ENCODE measurements at regions not wholly inside any gene's neighbourhood (a gene's known extent, or its start where the extent isn't known, plus 50 kb on each side); places are given as distances from the start of the nearest gene placed in this dataset.

DNA sequence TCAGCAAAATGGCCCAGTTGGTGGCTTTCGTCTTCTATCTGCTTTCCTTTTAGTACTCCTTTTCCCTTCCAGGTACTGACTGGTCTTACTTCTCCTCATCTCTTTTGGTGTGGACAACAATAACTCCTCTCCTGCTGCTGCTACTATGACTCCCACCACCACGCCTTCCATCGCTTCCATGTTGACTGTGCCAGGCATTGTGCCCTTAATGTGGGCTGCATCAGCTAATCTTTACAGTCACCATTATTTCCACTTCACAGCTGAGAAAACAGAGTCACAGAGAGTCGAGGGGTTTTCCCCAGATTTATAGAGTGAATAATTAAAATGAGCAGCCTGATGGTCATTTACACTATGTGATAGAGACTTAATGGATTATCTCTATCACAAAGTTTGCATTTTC is 184.9 kb upstream of the IL12B start:
- 88 to 90% methylated on average over 4 of the region's 4 CpGs for WGBS, 2 donors
- ATAC-seq (ENCODE audit: insufficient read depth, low FRiP score) = no peak
- TF ChIP-seq, protein P1, sequence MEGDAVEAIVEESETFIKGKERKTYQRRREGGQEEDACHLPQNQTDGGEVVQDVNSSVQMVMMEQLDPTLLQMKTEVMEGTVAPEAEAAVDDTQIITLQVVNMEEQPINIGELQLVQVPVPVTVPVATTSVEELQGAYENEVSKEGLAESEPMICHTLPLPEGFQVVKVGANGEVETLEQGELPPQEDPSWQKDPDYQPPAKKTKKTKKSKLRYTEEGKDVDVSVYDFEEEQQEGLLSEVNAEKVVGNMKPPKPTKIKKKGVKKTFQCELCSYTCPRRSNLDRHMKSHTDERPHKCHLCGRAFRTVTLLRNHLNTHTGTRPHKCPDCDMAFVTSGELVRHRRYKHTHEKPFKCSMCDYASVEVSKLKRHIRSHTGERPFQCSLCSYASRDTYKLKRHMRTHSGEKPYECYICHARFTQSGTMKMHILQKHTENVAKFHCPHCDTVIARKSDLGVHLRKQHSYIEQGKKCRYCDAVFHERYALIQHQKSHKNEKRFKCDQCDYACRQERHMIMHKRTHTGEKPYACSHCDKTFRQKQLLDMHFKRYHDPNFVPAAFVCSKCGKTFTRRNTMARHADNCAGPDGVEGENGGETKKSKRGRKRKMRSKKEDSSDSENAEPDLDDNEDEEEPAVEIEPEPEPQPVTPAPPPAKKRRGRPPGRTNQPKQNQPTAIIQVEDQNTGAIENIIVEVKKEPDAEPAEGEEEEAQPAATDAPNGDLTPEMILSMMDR (IDR thresholded peaks at IDR 0.05; ENCODE audit: control extremely low read depth, extremely low read depth) = no peak

DNA sequence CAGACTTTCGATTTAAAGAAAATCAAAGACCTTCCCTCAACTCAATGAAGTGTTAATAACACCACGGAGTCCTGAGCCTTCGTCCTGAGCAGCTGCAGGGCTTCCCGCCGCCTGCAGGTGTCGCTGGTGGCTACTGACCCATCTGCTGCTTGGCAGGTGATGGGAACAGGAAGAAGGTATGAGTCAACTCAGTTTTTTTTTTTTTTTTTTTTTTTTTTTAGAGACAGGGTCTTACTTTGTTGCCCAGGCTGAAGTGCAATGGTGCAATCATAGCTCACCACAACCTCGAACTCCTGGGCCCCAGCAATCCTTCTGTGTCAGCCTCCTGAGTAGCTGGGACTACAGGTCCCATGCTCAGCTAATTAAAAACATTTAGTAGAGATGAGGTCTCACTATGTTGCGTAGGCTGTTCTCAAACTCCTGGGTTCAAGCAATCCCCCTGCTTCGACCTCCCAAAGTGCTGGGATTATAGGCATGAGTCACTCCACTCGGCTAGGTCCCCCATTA is 185.7 kb upstream of the IL12B start:
- 35% methylated on average over 10 of the region's 10 CpGs for WGBS, 2 donors
- no peak for ATAC-seq (ENCODE audit: insufficient read depth, low FRiP score)
- no peak overlapping the region for H3K9ac ChIP-seq (ENCODE audit: insufficient read depth in 1 of 2, low read length in 2 of 2)
- no peaks in the 10 kb centered on the region for H3K9me3 ChIP-seq (ENCODE audit: control insufficient read depth in 4 of 4, insufficient read depth in 3 of 4, low read length in 3 of 4)
- TF ChIP-seq, protein P1 (IDR thresholded peaks at IDR 0.05; ENCODE audit: control extremely low read depth, extremely low read depth) = peak; percentile 50
- peak; percentile 44 to 60 (median 49) for DNase-seq
- H3K36me3 ChIP-seq (ENCODE audit: control insufficient read depth in 4 of 4, insufficient read depth in 4 of 4, low read length in 4 of 4) = no peaks in the 10 kb centered on the region
- H3K27ac ChIP-seq (ENCODE audit: low read depth in 1 of 2, low read length in 1 of 2) = no peak overlapping the region
- no peak overlapping the region for H3K4me3 ChIP-seq
- H3K4me1 ChIP-seq (ENCODE audit: control insufficient read depth in 5 of 5, insufficient read depth in 5 of 5, low read length in 5 of 5) = peaks cover 0 to 12% (median 6%) of the 10 kb centered on the region in 5 donors
- no peaks in the 10 kb centered on the region for H3K27me3 ChIP-seq (ENCODE audit: control insufficient read depth in 3 of 3, insufficient read depth in 3 of 3, low read length in 2 of 3)

More for the DNA sequence above, 184.9 kb upstream of the IL12B start:
- Histone ChIP-seq H3K27me3 (ENCODE audit: control insufficient read depth in 3 of 3, insufficient read depth in 3 of 3, low read length in 2 of 3) (no peaks in the 10 kb centered on the region), H3K4me1 (ENCODE audit: control insufficient read depth in 5 of 5, insufficient read depth in 5 of 5, low read length in 5 of 5) (peaks cover 0 to 20% (median 7%) of the 10 kb centered on the region in 5 donors), H3K9ac (ENCODE audit: insufficient read depth in 1 of 2, low read length in 2 of 2) (no peak overlapping the region), H3K27ac (ENCODE audit: low read depth in 1 of 2, low read length in 1 of 2) (no peak overlapping the region), H3K9me3 (ENCODE audit: control insufficient read depth in 4 of 4, insufficient read depth in 3 of 4, low read length in 3 of 4) (no peaks in the 10 kb centered on the region), H3K36me3 (ENCODE audit: control insufficient read depth in 4 of 4, insufficient read depth in 4 of 4, low read length in 4 of 4) (no peaks in the 10 kb centered on the region), H3K4me3 (no peak overlapping the region)
- no peak for DNase-seq

DNA sequence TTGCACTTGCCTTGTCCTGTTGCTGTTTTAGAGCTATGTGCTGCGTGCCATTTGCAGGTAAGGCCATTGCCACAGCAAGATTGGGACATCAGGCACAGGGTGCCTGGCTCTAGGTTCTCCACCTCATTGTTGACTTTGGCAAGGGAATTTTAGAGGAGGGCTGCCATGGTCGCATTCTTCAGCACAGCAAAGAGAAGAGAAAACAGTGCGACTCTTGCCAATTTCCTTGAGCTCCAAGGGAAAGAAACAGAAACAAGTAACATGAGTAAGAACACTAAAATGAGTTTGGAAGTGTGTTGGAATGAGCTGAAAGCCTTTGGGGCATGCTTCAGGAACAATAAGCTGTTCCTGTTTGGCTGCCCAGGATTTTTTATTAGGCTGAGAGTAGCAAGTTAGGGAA is 188.1 kb upstream of the IL12B start:
- DNase-seq = no peak
- TF ChIP-seq, protein P1 (IDR thresholded peaks at IDR 0.05; ENCODE audit: control extremely low read depth, extremely low read depth) = no peak
- H3K4me3 ChIP-seq = no peak overlapping the region
- H3K36me3 ChIP-seq (ENCODE audit: control insufficient read depth in 4 of 4, insufficient read depth in 4 of 4, low read length in 4 of 4) = no peaks in the 10 kb centered on the region
- 59 to 83% methylated on average over 3 of the region's 3 CpGs for WGBS, 2 donors
- H3K9ac ChIP-seq (ENCODE audit: insufficient read depth in 1 of 2, low read length in 2 of 2) = no peak overlapping the region
- H3K27me3 ChIP-seq (ENCODE audit: control insufficient read depth in 3 of 3, insufficient read depth in 3 of 3, low read length in 2 of 3) = no peaks in the 10 kb centered on the region
- H3K27ac ChIP-seq (ENCODE audit: low read depth in 1 of 2, low read length in 1 of 2) = peak overlapping the region in 1 of 2 donors; percentile 32
- peaks cover 0 to 10% (median 6%) of the 10 kb centered on the region in 5 donors for H3K4me1 ChIP-seq (ENCODE audit: control insufficient read depth in 5 of 5, insufficient read depth in 5 of 5, low read length in 5 of 5)
- no peaks in the 10 kb centered on the region for H3K9me3 ChIP-seq (ENCODE audit: control insufficient read depth in 4 of 4, insufficient read depth in 3 of 4, low read length in 3 of 4)
- ATAC-seq (ENCODE audit: insufficient read depth, low FRiP score) = peak; percentile 43

DNA sequence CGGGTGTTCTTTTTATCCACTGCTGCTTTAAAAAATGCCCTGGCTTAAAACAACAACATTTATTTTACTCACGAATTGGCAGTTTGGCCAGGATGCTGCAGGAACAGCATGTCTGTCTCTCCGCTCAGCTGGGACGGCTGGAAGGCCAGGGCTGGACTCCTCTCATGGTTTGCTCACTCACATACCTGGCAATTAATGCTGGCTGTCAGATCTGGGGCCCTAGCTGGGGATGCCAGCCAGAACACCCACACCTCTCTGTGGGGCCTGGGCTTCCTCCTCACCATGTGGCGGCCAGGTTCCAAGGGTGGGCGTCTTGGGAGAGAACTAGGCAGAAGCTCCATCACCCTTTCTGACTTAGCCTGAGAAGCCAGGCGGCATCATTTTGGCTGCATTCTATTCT is 189.1 kb upstream of the IL12B start:
- no peak for ATAC-seq (ENCODE audit: insufficient read depth, low FRiP score)
- Histone ChIP-seq H3K4me1 (ENCODE audit: control insufficient read depth in 5 of 5, insufficient read depth in 5 of 5, low read length in 5 of 5) (peaks cover 0 to 8% (median 2%) of the 10 kb centered on the region in 5 donors), H3K9ac (ENCODE audit: insufficient read depth in 1 of 2, low read length in 2 of 2) (no peak overlapping the region), H3K36me3 (ENCODE audit: control insufficient read depth in 4 of 4, insufficient read depth in 4 of 4, low read length in 4 of 4) (no peaks in the 10 kb centered on the region), H3K27ac (ENCODE audit: low read depth in 1 of 2, low read length in 1 of 2) (no peak overlapping the region), H3K9me3 (ENCODE audit: control insufficient read depth in 4 of 4, insufficient read depth in 3 of 4, low read length in 3 of 4) (no peaks in the 10 kb centered on the region), H3K27me3 (ENCODE audit: control insufficient read depth in 3 of 3, insufficient read depth in 3 of 3, low read length in 2 of 3) (no peaks in the 10 kb centered on the region), H3K4me3 (no peak overlapping the region)
- TF ChIP-seq, protein P1 (IDR thresholded peaks at IDR 0.05; ENCODE audit: control extremely low read depth, extremely low read depth) = no peak
- 65 to 78% methylated on average over 7 of the region's 7 CpGs for WGBS, 2 donors
- no peak for DNase-seq
